HCT116 (cell line): ENCODE measurements at regions not wholly inside any gene's neighbourhood (a gene's known extent, or its start where the extent isn't known, plus 50 kb on each side); places are given as distances from the start of the nearest gene placed in this dataset.

Source experiments
- ATAC-seq: fragments of 200-7000 bp; cut with Tn5 transposase; 2 replicates; pipeline ENCODE4 v1.9.1; 2020; ENCODE audit warnings: mild to moderate bottlenecking, moderate library complexity
- BruUV-seq: library from RNA; stranded (reverse); fragments of 400-500 nt; replicated peaks from 2 replicates; lab custom pipeline; 2021; lab: Mats Ljungman, UMichigan
- CTCF ChIA-PET: fragments of 300-600 bp; sonication (Branson Sonifier 250); formaldehyde crosslinking; loops from one replicate; lab custom pipeline; 2021; ENCODE audit warnings: antibody characterized with exemption; lab: Charles Lee
- POLR2A ChIA-PET: fragments of 300-600, 350-600 bp; sonication (Branson Sonifier 250); formaldehyde crosslinking; loops from one replicate; lab custom pipeline; 2021; ENCODE audit warnings: antibody characterized with exemption; lab: Charles Lee
- RAD21 ChIA-PET, 2 experiments: fragments of 300-600 bp; sonication (Branson Sonifier 250); formaldehyde crosslinking; loops; one replicate each; lab custom pipeline; 2023; ENCODE audit warnings: low total read pairs in 2 of 2; ENCODE audit not compliant: uncharacterized antibody in 2 of 2, unreplicated experiment in 2 of 2, low non-redundant PET in 1 of 2; lab: Charles Lee
- DNase-seq: peaks from one replicate; pipeline ENCODE4 v3.0.0-alpha.2; 2010; ENCODE audit warnings: low read depth, low spot score
- H2AFZ ChIP-seq: fragments of 200-600 bp; shearing (Covaris generic), sonication (generic); 2 replicates; pipeline ENCODE4 v1.6.1; 2017; ENCODE audit warnings: low read depth, mixed run types, mixed read lengths, antibody characterized with exemption, low read length; ENCODE audit not compliant: poor library complexity, severe bottlenecking
- H3K27ac ChIP-seq: 2 replicates; pipeline ENCODE4 v1.5.1; 2012; ENCODE audit warnings: low read depth, low read length
- H3K27me3 ChIP-seq: fragments of 200-600 bp; sonication (generic); 2 replicates; pipeline ENCODE4 v1.6.1; 2016; ENCODE audit warnings: mixed run types, low read length, mixed read lengths; ENCODE audit not compliant: insufficient read depth
- H3K36me3 ChIP-seq, 2 experiments: fragments of 200-500 bp in 1 of 2; fragments of 200-600 bp in 1 of 2; sonication (Bioruptor generic) in 1 of 2; sonication (generic) in 1 of 2; 2 replicates each; pipeline versions ENCODE4 v1.5.1 to v1.6.1; 2014 to 2016; ENCODE audit warnings: low read length in 2 of 2, inconsistent platforms in 1 of 2, mixed read lengths in 1 of 2, mixed run types in 1 of 2; ENCODE audit not compliant: insufficient read depth in 2 of 2, control insufficient read depth in 1 of 2
- H3K4me1 ChIP-seq, 2 experiments: fragments of 200-600 bp in 1 of 2; sonication (generic) in 1 of 2; 2 replicates each; pipeline versions ENCODE4 v1.5.1 to v1.6.1; 2012 to 2017; ENCODE audit warnings: low read length in 2 of 2, inconsistent platforms in 1 of 2, mild to moderate bottlenecking in 1 of 2, mixed read lengths in 1 of 2, mixed run types in 1 of 2, moderate library complexity in 1 of 2; ENCODE audit not compliant: insufficient read depth in 2 of 2, control insufficient read depth in 1 of 2
- H3K4me2 ChIP-seq: fragments of 200-600 bp; sonication (generic); 2 replicates; pipeline ENCODE4 v1.6.1; 2017; ENCODE audit warnings: mixed run types, low read length, mixed read lengths
- H3K4me3 ChIP-seq, 2 experiments: fragments of 200-600 bp in 1 of 2; sonication (generic) in 1 of 2; replicated peaks in 1 of 2; 2 replicates each; pipeline ENCODE4 v1.5.1; 2011 to 2016; ENCODE audit warnings: low read length in 2 of 2, control low read depth in 1 of 2, low read depth in 1 of 2, mild to moderate bottlenecking in 1 of 2, mixed read lengths in 1 of 2, mixed run types in 1 of 2
- H3K79me2 ChIP-seq: fragments of 200-600 bp; sonication (generic); 2 replicates; pipeline ENCODE4 v1.6.1; 2017; ENCODE audit warnings: mild to moderate bottlenecking, mixed run types, low read length, moderate library complexity, mixed read lengths; ENCODE audit not compliant: insufficient read depth
- H3K9ac ChIP-seq: fragments of 200-600 bp; sonication (generic); 2 replicates; pipeline ENCODE4 v1.6.1; 2016; ENCODE audit warnings: low read length, mixed read lengths
- H3K9me2 ChIP-seq: fragments of 200-600 bp; sonication (generic), shearing (Covaris generic); 2 replicates; pipeline ENCODE4 v1.6.1; 2017; ENCODE audit warnings: mixed run types, mild to moderate bottlenecking, moderate library complexity; ENCODE audit not compliant: insufficient read depth
- H3K9me3 ChIP-seq, 2 experiments: fragments of 200-500 bp in 1 of 2; fragments of 200-600 bp in 1 of 2; sonication (Bioruptor generic) in 1 of 2; sonication (generic) in 1 of 2; 2 replicates each; pipeline ENCODE4 v1.6.1; 2014 to 2017; ENCODE audit warnings: low read length in 2 of 2, mixed read lengths in 2 of 2, inconsistent platforms in 1 of 2, low read depth in 1 of 2, mild to moderate bottlenecking in 1 of 2, mixed run types in 1 of 2, moderate library complexity in 1 of 2; ENCODE audit not compliant: control insufficient read depth in 1 of 2, insufficient read depth in 1 of 2
- H4K20me1 ChIP-seq: fragments of 200-600 bp; sonication (generic), shearing (Covaris generic); 2 replicates; pipeline ENCODE4 v1.6.1; 2017; ENCODE audit warnings: mixed run types, mild to moderate bottlenecking, moderate library complexity; ENCODE audit not compliant: insufficient read depth
- CBX3 ChIP-seq: IDR thresholded peaks from 2 replicates; pipeline ENCODE4 v1.6.1; 2012; ENCODE audit warnings: low read depth
- EGR1 ChIP-seq: IDR thresholded peaks from 2 replicates; pipeline ENCODE4 v1.6.1; 2012; ENCODE audit warnings: low read depth
- ELF1 ChIP-seq: IDR thresholded peaks from 2 replicates; pipeline ENCODE4 v1.6.1; 2012; ENCODE audit warnings: low read depth, borderline replicate concordance
- EZH2 ChIP-seq: fragments of 200-600 bp; sonication (generic); IDR thresholded peaks from 2 replicates; pipeline ENCODE4 v1.6.1; 2017; ENCODE audit warnings: antibody characterized with exemption, mixed run types
- EZH2phosphoT487 ChIP-seq: fragments of 200-600 bp; IDR thresholded peaks from 2 replicates; pipeline ENCODE4 v1.6.1; 2018; ENCODE audit warnings: antibody characterized with exemption, borderline replicate concordance
- JUND ChIP-seq: IDR thresholded peaks from 2 replicates; pipeline ENCODE4 v1.6.1; 2012
- RAD21 ChIP-seq: IDR thresholded peaks from 2 replicates; pipeline ENCODE4 v1.6.1; 2012; ENCODE audit warnings: low read depth, mild to moderate bottlenecking
- SP1 ChIP-seq: IDR thresholded peaks from 2 replicates; pipeline ENCODE4 v1.6.1; 2012; ENCODE audit warnings: low read depth
- SRF ChIP-seq: IDR thresholded peaks from 2 replicates; pipeline ENCODE4 v1.6.1; 2012; ENCODE audit warnings: low read depth
- TCF7L2 ChIP-seq: IDR thresholded peaks from 2 replicates; pipeline ENCODE4 v1.7.0; 2011; ENCODE audit warnings: borderline replicate concordance, inconsistent platforms; ENCODE audit not compliant: insufficient read depth, insufficient read length; ENCODE audit errors: extremely low read depth
- ZFX ChIP-seq: fragments of 450-650 bp; IDR thresholded peaks from 2 replicates; pipeline ENCODE4 v1.6.1; 2017
- ZNF274 ChIP-seq: fragments of 200-500 bp; sonication (Bioruptor generic); IDR thresholded peaks from 2 replicates; pipeline ENCODE4 v1.6.1; 2014; ENCODE audit warnings: mild to moderate bottlenecking, low read depth, low read length, inconsistent platforms
- intact Hi-C: fragments of 100-400 bp; cut with micrococcal nuclease; formaldehyde crosslinking; loops from 2 replicates; pipeline ENCODE4 v1.10.0; 2022
- TF ChIP-seq, protein P1 (sequence below): IDR thresholded peaks from 2 replicates; pipeline ENCODE4 v1.6.1; 2012
- TF ChIP-seq, protein P2 (sequence below): IDR thresholded peaks from 2 replicates; pipeline ENCODE4 v1.6.1; 2012; ENCODE audit warnings: low read depth

DNA sequence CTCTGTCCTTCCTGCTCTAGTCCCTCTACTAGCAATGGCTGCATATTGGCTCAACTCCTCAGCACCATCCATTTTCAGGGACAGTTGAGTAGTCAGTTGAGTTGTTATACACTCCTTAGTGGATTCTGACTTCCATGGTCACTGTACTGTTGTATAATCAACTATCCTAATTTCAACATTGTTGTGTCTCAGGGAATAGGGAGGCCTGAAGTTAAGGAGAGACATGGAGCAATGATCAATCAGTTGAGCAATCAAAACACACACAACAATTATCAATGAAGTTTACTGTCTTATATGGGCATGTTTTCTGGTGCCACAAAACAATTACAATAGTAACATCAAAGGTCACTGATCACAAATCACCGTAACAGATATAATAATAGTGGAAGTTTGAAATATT is 255.9 kb downstream of the KCNC2 start:
- ChIA-PET CTCF (no interaction called here), POLR2A (no interaction called here), RAD21 (no interaction called here)
- intact Hi-C loops: no loop called here
- Histone ChIP-seq H3K4me3 (no peak overlapping the region), H3K4me1 (no peaks in the 10 kb centered on the region), H3K79me2 (no peaks in the 10 kb centered on the region), H3K9me2 (no peaks in the 10 kb centered on the region), H3K9me3 (no peaks in the 10 kb centered on the region; a peak in 1 of 4 replicates), H3K27me3 (no peaks in the 10 kb centered on the region), H2AFZ (no peak overlapping the region), H3K4me2 (no peak overlapping the region), H3K27ac (no peak overlapping the region), H4K20me1 (no peaks in the 10 kb centered on the region), H3K9ac (no peak overlapping the region), H3K36me3 (no peaks in the 10 kb centered on the region)
- ATAC-seq (no peak), DNase-seq (no peak)
- TF ChIP-seq SRF (no peak), RAD21 (no peak), ZFX (no peak), EZH2phosphoT487 (no peak), EGR1 (no peak), JUND (no peak), SP1 (no peak), ELF1 (no peak), ZNF274 (no peak), TCF7L2 (no peak), CBX3 (no peak), EZH2 (no peak)
- TF ChIP-seq, protein P1, sequence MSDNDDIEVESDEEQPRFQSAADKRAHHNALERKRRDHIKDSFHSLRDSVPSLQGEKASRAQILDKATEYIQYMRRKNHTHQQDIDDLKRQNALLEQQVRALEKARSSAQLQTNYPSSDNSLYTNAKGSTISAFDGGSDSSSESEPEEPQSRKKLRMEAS: no peak
- TF ChIP-seq, protein P2, sequence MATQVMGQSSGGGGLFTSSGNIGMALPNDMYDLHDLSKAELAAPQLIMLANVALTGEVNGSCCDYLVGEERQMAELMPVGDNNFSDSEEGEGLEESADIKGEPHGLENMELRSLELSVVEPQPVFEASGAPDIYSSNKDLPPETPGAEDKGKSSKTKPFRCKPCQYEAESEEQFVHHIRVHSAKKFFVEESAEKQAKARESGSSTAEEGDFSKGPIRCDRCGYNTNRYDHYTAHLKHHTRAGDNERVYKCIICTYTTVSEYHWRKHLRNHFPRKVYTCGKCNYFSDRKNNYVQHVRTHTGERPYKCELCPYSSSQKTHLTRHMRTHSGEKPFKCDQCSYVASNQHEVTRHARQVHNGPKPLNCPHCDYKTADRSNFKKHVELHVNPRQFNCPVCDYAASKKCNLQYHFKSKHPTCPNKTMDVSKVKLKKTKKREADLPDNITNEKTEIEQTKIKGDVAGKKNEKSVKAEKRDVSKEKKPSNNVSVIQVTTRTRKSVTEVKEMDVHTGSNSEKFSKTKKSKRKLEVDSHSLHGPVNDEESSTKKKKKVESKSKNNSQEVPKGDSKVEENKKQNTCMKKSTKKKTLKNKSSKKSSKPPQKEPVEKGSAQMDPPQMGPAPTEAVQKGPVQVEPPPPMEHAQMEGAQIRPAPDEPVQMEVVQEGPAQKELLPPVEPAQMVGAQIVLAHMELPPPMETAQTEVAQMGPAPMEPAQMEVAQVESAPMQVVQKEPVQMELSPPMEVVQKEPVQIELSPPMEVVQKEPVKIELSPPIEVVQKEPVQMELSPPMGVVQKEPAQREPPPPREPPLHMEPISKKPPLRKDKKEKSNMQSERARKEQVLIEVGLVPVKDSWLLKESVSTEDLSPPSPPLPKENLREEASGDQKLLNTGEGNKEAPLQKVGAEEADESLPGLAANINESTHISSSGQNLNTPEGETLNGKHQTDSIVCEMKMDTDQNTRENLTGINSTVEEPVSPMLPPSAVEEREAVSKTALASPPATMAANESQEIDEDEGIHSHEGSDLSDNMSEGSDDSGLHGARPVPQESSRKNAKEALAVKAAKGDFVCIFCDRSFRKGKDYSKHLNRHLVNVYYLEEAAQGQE: no peak
- BruUV-seq: no TSS peak
